RWPE2 (cell line): ENCODE measurements at regions not wholly inside any gene's neighbourhood (a gene's known extent, or its start where the extent isn't known, plus 50 kb on each side); places are given as distances from the start of the nearest gene placed in this dataset.

Source experiments
- ATAC-seq: fragments of 200-7000 bp; cut with Tn5 transposase; 3 replicates; pipeline ENCODE4 v1.9.1; 2021; ENCODE audit warnings: low read depth
- DNase-seq: peaks from one replicate; pipeline ENCODE4 v3.0.0-alpha.2; 2020; ENCODE audit warnings: low spot score
- H3K27ac ChIP-seq: fragments of 450-650 bp; 2 replicates; pipeline ENCODE4 v1.5.1; 2017; ENCODE audit warnings: mild to moderate bottlenecking; ENCODE audit not compliant: poor library complexity, severe bottlenecking
- H3K27me3 ChIP-seq: fragments of 250-450 bp; sonication (Bioruptor Pico); 2 replicates; pipeline ENCODE4 v1.5.1; 2021; ENCODE audit warnings: mild to moderate bottlenecking, moderate library complexity; ENCODE audit not compliant: insufficient read depth, poor library complexity, severe bottlenecking
- H3K36me3 ChIP-seq: fragments of 250-450 bp; sonication (Bioruptor Pico); 2 replicates; pipeline ENCODE4 v1.5.1; 2020; ENCODE audit warnings: low read depth, mild to moderate bottlenecking, moderate library complexity
- H3K4me1 ChIP-seq: fragments of 250-450 bp; sonication (Bioruptor Pico); 2 replicates; pipeline ENCODE4 v1.5.1; 2021; ENCODE audit warnings: mild to moderate bottlenecking, moderate library complexity; ENCODE audit not compliant: insufficient read depth, poor library complexity, severe bottlenecking
- H3K4me3 ChIP-seq: fragments of 250-450 bp; sonication (Bioruptor Pico); 2 replicates; pipeline ENCODE4 v1.5.1; 2021; ENCODE audit warnings: mild to moderate bottlenecking, moderate library complexity; ENCODE audit not compliant: severe bottlenecking
- H3K9me3 ChIP-seq: fragments of 250-450 bp; sonication (Bioruptor Pico); 2 replicates; pipeline ENCODE4 v1.5.1; 2021; ENCODE audit warnings: mild to moderate bottlenecking, moderate library complexity; ENCODE audit not compliant: severe bottlenecking
- CTCF ChIP-seq: fragments of 450-650 bp; IDR thresholded peaks from one replicate; pipeline ENCODE4 v1.5.1; 2017; ENCODE audit warnings: mild to moderate bottlenecking, moderate library complexity; ENCODE audit not compliant: poor library complexity, severe bottlenecking

- DNase-seq = no peak
- H3K4me1 ChIP-seq = peaks cover 12% of the 10 kb centered on the region
- no peaks in the 10 kb centered on the region for H3K9me3 ChIP-seq
- TF ChIP-seq CTCF = no peak
- H3K36me3 ChIP-seq = no peaks in the 10 kb centered on the region
- H3K27me3 ChIP-seq = no peaks in the 10 kb centered on the region
- H3K27ac ChIP-seq = no peak overlapping the region
- no peak overlapping the region for H3K4me3 ChIP-seq
- no peak for ATAC-seq
Measured at GRCh38 chr20:24745206-24745605, 203.9 kb upstream of the CST7 start.

GRCh38 chr20:24745617-24746350 lies 203.3 kb upstream of the CST7 start:
- Histone ChIP-seq H3K9me3 (no peaks in the 10 kb centered on the region), H3K4me3 (no peak overlapping the region), H3K36me3 (no peaks in the 10 kb centered on the region), H3K27me3 (no peaks in the 10 kb centered on the region), H3K4me1 (peaks cover 12% of the 10 kb centered on the region), H3K27ac (peak overlapping the region; percentile 14)
- DNase-seq = no peak
- no peak for ATAC-seq
- no peak for TF ChIP-seq CTCF

GRCh38 chr20:24746351-24746685 lies 202.8 kb upstream of the CST7 start:
- Histone ChIP-seq H3K4me1 (peaks cover 12% of the 10 kb centered on the region), H3K4me3 (no peak overlapping the region), H3K36me3 (no peaks in the 10 kb centered on the region), H3K9me3 (no peaks in the 10 kb centered on the region), H3K27me3 (no peaks in the 10 kb centered on the region), H3K27ac (no peak overlapping the region)
- no peak for TF ChIP-seq CTCF
- DNase-seq = peak; percentile 99
- peak; percentile 98 for ATAC-seq

- Histone ChIP-seq H3K36me3 (no peaks in the 10 kb centered on the region), H3K4me3 (no peak overlapping the region), H3K27ac (no peak overlapping the region), H3K4me1 (peaks cover 12% of the 10 kb centered on the region), H3K9me3 (no peaks in the 10 kb centered on the region), H3K27me3 (no peaks in the 10 kb centered on the region)
- no peak for ATAC-seq
- TF ChIP-seq CTCF = no peak
- no peak for DNase-seq
Measured at GRCh38 chr20:24747010-24747712, 201.9 kb upstream of the CST7 start.
